IPS-NIHi7 (cell line): ENCODE measurements at regions not wholly inside any gene's neighbourhood (a gene's known extent, or its start where the extent isn't known, plus 50 kb on each side); places are given as distances from the start of the nearest gene placed in this dataset.

Experiments used
- DNase-seq: peaks from one replicate; pipeline ENCODE4 v3.0.0; 2012; ENCODE audit warnings: mixed read lengths; ENCODE audit errors: extremely low spot score

GRCh38 chr7:67552738-67553137 is 556.1 kb downstream of the TYW1 start:
- DNase-seq = no peak

DNA sequence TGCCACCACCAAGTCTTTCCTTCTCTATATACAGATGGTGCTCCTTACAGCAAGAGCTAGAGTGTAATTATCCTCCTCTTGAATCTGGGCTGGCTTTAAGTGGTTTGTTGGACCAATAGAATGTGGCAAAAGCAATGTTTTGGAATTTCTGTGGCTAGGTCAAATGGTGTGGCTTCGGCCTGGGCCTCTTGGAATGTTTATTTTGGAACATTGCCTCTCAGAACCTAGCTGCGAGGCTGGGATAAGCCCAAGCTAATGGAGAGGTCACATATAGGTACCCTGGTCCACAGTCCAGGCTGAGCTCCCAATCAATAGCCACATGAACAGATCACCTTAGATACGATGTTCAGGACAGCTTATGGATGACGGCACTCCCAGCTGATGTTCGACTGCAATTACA is 556.7 kb downstream of the TYW1 start:
- no peak for DNase-seq

DNA sequence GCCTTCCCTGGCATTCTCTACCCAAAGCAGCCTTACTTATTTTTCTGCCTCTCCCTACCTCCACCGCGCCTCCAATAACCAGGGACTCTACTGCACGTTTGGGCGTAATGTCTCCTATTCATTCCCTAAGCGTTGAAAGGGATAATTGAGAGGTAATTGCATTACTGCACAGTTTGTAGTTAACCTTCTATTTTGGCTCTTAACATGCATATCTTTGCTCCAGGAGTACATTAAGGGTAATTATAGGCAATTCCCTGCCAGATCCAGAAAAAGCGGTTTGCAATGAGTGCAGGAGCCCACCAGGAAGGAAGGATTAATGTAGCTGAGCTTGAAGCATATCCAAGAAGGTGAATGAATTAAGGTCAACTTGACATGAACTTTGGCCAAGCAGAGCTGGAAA is 558.4 kb downstream of the TYW1 start:
- no peak for DNase-seq

DNA sequence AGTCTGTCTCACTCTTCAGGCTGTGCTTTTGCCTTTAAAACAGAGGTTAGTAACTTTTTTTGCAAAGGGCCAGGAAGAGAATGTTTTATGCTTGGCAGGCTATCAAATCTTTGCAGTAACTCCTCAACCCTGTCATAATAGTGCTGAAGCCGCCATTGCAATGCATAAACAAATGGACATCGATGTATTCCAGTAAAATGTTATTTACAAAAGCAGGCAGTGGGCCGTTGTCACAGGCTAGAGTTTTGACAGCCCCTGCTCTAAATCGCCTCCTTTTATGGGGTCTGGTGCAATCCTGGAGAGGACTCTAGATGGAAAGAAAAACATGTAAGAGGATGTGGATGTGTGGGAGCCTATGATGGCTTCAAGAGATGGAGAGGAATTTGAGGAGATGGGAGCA is 568.3 kb downstream of the TYW1 start:
- DNase-seq = no peak

DNA sequence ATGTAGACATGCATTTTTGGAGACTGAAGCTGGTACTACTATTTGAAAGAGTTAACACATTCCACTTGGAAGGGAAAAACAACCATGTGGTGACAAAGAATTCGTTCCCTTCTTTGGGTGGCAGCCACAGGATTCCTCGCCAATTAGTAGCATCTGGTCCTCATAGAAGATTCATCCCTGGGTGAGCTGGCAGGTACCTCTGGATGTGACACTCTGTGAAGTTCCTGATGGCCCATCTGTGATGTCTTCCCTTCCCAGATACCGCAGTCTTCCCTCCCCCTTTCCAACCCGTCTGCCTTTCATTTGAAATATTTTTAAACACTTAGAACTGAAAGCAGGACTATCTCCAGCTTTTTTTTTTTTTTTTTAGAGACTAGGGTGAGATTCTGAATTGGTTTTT is 569.5 kb downstream of the TYW1 start:
- DNase-seq = no peak

- DNase-seq = no peak
These were observed 574.5 kb downstream of the TYW1 start for GRCh38 chr7:67571026-67571545.

DNA sequence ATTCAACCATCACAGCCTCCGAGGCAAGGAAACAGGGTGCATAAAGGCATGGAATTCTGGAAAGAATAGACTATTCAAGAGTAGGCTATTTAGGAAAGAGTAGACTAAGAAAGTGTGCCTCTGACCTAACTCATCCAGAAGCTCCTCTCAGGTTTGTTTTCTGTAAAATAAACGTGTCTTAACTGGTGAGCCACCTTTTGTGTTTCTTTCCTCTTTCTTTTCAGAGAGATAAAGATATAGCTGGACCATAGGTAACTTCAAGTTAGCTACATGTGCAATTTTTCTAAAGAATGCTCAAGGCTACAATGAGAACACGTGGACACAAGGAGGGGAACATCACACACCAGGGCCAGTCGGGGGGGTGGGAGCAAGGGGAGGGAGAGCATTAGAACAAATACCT is 577.0 kb downstream of the TYW1 start:
- DNase-seq = no peak

GRCh38 chr7:67588631-67589030 is 592.0 kb downstream of the TYW1 start:
- no peak for DNase-seq

GRCh38 chr7:67589183-67589582 is 592.5 kb downstream of the TYW1 start:
- no peak for DNase-seq

DNA sequence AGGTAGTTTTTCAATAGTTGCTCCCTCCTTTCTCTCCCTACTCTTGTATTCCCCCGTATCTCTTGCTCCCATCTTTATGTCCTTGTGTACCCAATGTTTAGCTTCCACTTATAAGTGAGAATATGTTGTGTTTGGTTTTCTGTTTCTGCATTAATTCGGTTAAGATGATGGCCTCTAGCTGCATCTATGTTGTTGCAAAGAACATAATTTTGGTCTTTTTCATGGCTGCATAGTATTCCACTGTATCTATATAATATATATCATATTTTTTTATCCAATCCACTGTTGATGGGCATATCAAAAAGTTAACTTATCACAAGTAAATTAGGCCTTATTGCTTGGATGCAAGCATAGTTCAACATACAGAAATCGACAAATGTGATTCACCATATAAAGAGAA is 594.0 kb downstream of the TYW1 start:
- DNase-seq = no peak

GRCh38 chr7:67593794-67594193 is 597.2 kb downstream of the TYW1 start:
- peak; percentile 22 for DNase-seq

- DNase-seq = no peak
These were observed 599.0 kb downstream of the TYW1 start for GRCh38 chr7:67595431-67596180.

DNA sequence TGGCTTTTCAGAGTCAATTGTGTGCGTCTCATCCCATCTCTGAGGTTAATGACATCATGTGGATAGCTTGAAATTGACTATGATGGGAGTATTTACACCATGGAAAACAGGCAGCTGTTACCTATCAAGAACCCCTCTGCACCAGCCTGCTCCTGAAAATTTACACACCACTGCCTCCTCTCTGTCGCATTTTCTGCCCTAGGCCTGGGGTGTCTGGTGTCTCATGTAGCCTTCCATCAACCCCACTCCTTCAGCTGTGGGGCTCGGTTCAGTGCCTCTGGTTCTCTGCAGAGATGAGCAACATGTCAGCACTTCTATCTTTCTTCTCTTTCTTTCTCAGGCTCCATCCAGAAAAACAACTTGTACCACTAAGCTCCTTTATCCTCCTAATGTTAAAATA is 600.5 kb downstream of the TYW1 start:
- no peak for DNase-seq

DNA sequence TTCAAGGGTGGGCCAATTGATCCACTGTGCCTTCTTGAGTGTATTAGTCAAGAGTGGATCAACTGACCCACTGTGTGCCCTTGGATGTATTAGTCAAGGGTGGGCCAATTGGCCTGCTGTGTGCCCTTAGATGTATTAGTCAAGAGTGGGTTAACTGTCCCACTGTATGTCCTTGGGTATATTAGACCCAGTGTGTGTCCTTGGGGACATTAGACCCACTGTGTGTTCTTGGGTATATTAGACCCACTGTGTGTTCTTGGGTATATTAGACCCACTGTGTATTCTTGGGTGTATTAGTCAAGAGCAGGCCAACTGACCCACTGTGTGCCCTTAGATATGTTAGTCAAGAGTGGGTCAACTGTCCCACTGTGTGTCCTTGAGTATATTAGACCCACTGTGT is 601.8 kb downstream of the TYW1 start:
- DNase-seq = no peak

DNA sequence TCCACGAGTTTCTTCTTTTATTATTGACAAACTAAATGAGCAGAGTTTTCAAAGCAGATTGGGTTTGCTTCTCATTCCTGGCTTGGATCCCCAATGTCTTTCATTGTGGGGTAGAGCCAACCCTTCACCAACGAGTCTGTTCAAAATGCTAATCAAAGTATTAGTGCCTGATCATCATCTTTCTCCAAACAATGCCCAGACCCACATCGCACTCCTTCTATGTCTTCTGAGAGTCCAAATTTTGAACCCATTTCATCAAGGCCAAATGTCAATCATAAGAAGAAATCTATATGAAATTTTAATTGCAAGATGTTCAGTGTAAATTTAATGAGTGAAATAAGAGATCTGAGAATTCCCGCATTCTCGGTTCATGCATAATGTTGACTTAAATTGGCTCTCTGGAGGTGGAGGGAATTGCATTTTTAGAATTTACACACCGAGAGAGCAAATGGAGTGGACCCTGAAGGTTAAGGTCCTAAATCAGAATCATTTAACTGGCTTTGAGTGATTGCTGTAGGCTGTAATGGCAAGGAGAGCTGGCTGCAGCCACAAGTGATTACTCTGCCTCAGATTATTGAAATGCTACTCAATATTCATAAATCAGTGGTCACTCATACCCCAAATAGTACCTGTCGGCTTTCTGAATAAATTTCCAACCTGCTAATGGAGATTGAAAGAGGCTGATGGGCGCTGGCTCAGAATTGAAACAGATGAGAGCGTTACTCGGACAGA is 602.9 kb downstream of the TYW1 start:
- no peak for DNase-seq

DNA sequence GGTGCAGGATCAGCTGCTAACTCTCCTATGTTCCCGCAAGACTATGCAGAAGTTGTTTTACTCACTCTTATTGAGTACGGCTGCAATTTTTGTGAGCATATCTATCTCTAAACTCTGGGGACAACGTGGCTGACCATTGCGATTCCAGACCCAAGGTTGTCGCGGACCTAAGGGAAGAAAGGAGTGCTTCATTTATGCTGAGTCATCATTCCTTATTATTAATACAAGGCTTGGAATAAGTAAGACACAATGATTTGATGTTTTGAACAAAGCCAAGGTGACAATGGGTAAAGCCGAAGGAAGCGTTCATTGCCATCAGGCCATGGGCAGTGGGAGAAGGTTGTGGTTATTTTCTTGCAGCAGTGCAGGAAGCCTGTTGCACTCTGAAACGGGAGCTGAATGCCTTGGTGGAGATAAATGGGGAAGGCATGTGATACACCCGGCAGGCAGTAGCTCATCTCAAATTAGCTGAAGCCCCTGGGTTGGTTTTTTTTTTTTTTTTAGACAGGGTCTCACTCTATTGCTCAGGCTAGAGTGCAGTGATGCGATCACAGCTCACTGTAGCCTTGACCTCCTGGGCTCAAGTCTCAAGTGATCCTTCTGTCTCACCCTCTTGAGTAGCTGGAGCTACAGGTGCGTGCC is 605.7 kb downstream of the TYW1 start:
- no peak for DNase-seq

DNA sequence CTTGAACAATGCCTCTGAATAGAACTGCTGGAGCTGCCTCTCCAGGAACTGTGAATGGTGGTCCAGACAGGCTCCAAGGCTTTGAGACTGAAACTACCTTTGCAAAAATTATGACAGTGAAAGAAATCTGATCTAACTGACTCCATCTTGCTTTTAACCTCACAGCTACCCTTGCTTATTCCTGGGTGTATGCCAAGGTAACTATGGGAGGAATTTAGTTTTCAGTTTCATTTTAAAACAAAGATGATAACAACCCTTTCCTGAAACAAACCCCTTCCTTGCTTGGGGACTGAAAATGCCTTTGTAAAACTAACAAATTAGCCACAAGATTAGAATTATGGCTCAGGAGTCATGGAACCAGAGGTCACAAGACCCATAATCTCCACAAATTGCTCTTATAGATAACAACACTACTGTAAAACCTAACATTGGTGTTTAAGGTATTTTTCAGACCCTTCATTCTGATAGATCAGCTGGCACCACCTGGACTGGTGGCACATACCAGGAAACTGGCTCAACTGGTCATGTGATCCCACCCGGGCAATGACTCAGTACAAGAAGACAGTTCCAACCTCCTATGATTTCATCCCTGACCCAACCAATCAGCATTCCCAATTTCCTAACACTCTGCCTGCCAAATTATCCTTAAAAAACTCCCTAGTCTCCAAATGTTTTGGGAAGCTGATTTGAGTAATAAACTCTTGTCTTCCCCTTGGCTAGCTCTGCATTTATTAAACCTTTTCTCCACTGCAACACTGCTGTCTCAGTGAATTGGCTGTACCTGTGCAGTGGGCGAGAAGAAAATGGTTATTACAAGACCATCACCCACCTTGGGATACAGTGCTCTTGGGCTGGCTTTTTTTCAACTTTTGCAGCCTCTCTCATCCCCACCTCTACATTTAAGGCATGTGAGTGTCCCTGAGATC is 608.1 kb downstream of the TYW1 start:
- DNase-seq = no peak

DNA sequence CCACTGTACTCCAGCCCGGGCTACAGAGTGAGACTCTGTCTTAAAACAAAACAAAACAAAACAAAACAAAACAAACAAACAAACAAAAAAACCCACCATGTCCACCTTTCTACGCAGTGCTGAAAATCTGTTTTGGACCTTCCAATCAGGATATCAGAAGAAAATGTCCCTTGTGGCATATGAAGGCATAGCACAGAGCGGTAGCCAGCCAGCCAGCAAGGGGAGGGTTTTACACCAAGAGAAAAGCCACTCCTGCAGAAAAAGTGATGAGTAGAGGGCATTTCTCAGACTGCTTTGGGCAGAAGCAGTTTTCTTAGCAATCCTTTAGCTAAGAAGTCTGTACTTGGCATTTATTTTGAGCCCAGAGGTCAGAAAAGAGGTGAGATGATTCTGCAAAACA is 612.2 kb downstream of the TYW1 start:
- DNase-seq = no peak

DNA sequence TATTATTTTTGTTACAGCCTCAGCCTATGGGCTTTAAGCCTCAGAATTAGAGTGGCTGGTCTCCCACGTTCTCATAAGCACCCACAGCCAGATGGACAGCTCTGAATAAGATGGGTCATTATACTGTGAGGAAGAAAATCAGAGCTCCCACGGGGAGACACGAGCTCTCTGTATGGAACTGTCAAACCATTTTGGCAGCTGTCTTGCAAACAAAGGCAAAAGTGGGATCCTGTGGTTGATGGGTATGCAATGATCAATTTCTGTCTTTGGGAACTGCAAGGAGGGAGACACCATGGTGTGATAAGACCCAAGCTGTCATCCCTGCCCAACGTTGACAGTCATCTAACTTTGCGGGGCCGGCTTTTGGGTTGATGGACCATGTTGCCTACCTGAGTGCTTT is 614.3 kb downstream of the TYW1 start:
- no peak for DNase-seq

DNA sequence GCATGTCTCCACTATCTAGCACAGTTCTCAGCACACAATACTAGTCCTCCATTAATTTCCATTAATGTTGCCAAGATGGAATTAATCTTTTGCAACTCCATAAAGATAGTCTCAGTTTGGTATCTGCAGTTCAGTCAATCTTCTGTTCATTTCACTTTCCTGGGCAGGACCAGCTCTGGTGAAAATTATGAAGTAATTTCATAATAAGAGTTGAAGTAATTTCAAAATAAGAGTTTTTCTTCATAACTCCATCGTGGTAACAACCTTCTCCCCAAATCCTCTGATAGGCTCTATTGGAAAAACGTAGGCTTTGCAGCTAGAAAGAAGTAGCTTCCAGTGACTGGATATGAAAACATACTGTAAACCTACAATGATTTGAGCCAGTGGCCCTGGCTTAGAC is 618.2 kb downstream of the TYW1 start:
- DNase-seq = no peak

DNA sequence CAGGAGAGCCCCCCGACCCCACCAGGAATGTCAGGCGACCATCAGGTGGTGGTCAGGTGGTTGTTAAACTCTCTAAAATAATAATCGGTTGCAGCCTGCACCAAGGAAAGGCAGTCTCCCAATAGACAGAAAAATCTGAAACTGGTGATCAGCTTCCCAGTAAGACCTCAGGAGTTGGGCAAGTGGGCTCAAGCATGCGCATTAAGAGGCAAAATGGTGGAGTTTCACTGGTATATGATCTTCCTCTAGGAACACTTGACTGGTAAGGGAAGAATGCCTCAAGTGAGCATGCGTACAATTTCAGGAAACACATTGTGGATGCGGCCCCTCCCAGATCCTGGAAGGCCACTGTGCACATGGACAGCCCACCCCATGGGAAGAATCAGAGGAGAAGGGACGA is 619.9 kb downstream of the TYW1 start:
- no peak for DNase-seq
